HG02943 (cell line): ENCODE measurements at regions not wholly inside any gene's neighbourhood (a gene's known extent, or its start where the extent isn't known, plus 50 kb on each side); places are given as distances from the start of the nearest gene placed in this dataset.

ENCODE experiments used
- ATAC-seq: cut with Tn5 transposase; IDR thresholded peaks from one replicate; pipeline ENCODE4 v1.9.1; 2021; ENCODE audit warnings: mild to moderate bottlenecking, low read depth, moderate library complexity; ENCODE audit not compliant: unreplicated experiment

- no peak for ATAC-seq
Measured at GRCh38 chr9:80957801-80958200, 731.5 kb downstream of the TLE1 start.

GRCh38 chr9:80954521-80954920 lies 734.8 kb downstream of the TLE1 start:
- ATAC-seq, result no peak

- no peak for ATAC-seq
Measured at GRCh38 chr9:80952363-80952922, 736.9 kb downstream of the TLE1 start.

- no peak for ATAC-seq
Measured at GRCh38 chr9:80951675-80952074, 737.7 kb downstream of the TLE1 start.

GRCh38 chr9:80948876-80949275 lies 740.5 kb downstream of the TLE1 start:
- no peak for ATAC-seq

- ATAC-seq, result no peak
Measured at GRCh38 chr9:80948066-80948465, 741.3 kb downstream of the TLE1 start.

- ATAC-seq, result no peak
Measured at GRCh38 chr9:80946496-80947170, 742.7 kb downstream of the TLE1 start.

GRCh38 chr9:80945436-80945835 lies 743.9 kb downstream of the TLE1 start:
- no peak for ATAC-seq

- no peak for ATAC-seq
Measured at GRCh38 chr9:80937645-80938044, 751.7 kb downstream of the TLE1 start.

- ATAC-seq, result no peak
Measured at GRCh38 chr9:80934095-80934494, 755.3 kb downstream of the TLE1 start.

GRCh38 chr9:80932947-80933780 lies 756.2 kb downstream of the TLE1 start:
- no peak for ATAC-seq

- ATAC-seq, result no peak
Measured at GRCh38 chr9:80932181-80932580, 757.2 kb downstream of the TLE1 start.

- ATAC-seq, result no peak
Measured at GRCh38 chr9:80931163-80931562, 758.2 kb downstream of the TLE1 start.

GRCh38 chr9:80928697-80929096 lies 760.6 kb downstream of the TLE1 start:
- ATAC-seq, result no peak

- ATAC-seq, result no peak
Measured at GRCh38 chr9:80926611-80927010, 762.7 kb downstream of the TLE1 start.

- no peak for ATAC-seq
Measured at GRCh38 chr9:80922544-80922943, 766.8 kb downstream of the TLE1 start.

- ATAC-seq, result no peak
Measured at GRCh38 chr9:80906728-80907127, 782.6 kb downstream of the TLE1 start.

- ATAC-seq, result no peak
Measured at GRCh38 chr9:80899208-80899607, 790.1 kb downstream of the TLE1 start.

GRCh38 chr9:80893190-80893589 lies 796.2 kb downstream of the TLE1 start:
- ATAC-seq, result no peak

- no peak for ATAC-seq
Measured at GRCh38 chr9:80892703-80893102, 796.6 kb downstream of the TLE1 start.

- no peak for ATAC-seq
Measured at GRCh38 chr9:80890124-80890523, 799.2 kb downstream of the TLE1 start.

GRCh38 chr9:80885894-80886293 lies 803.5 kb downstream of the TLE1 start:
- ATAC-seq, result no peak
